ENCODE measurements at regions not wholly inside any gene's neighbourhood (a gene's known extent, or its start where the extent isn't known, plus 50 kb on each side); places are given as distances from the start of the nearest gene placed in this dataset.

GRCh38 chr10:15426558-15426957 is 55.5 kb upstream of the FAM171A1 start:
- no peak for TF ChIP-seq CTCF (conservative IDR thresholded peaks at IDR 0.05; ENCODE audit: low read length)
- TF ChIP-seq EZH2phosphoT487 (IDR thresholded peaks at IDR 0.05; ENCODE audit: borderline replicate concordance) = no peak

Data from Loucy (cell line).